Endothelial cell (in vitro differentiated cells): ENCODE measurements at regions not wholly inside any gene's neighbourhood (a gene's known extent, or its start where the extent isn't known, plus 50 kb on each side); places are given as distances from the start of the nearest gene placed in this dataset.

Source experiments
- DNase-seq: peaks from one replicate; pipeline ENCODE4 v3.0.0; 2021; ENCODE audit warnings: low spot score
- H3K27ac Mint-ChIP-seq: one replicate; pipeline ENCODE4 v1.8.0; 2021; ENCODE audit warnings: mixed read lengths, inconsistent platforms; ENCODE audit not compliant: unreplicated experiment
- H3K27me3 Mint-ChIP-seq: one replicate; pipeline ENCODE4 v1.8.0; 2021; ENCODE audit warnings: mild to moderate bottlenecking, moderate library complexity, mixed read lengths, inconsistent platforms; ENCODE audit not compliant: unreplicated experiment
- H3K36me3 Mint-ChIP-seq: one replicate; pipeline ENCODE4 v1.8.0; 2021; ENCODE audit warnings: mild to moderate bottlenecking, low read depth, mixed read lengths, inconsistent platforms; ENCODE audit not compliant: unreplicated experiment
- H3K4me1 Mint-ChIP-seq: one replicate; pipeline ENCODE4 v1.8.0; 2021; ENCODE audit warnings: mild to moderate bottlenecking, mixed read lengths, inconsistent platforms; ENCODE audit not compliant: unreplicated experiment
- H3K4me3 Mint-ChIP-seq: one replicate; pipeline ENCODE4 v1.8.0; 2021; ENCODE audit warnings: mild to moderate bottlenecking, mixed read lengths, inconsistent platforms; ENCODE audit not compliant: unreplicated experiment
- H3K9me3 Mint-ChIP-seq: one replicate; pipeline ENCODE4 v1.8.0; 2021; ENCODE audit warnings: mixed read lengths, inconsistent platforms; ENCODE audit not compliant: unreplicated experiment
- TF ChIP-seq, protein P1 (sequence below): fragments of 200-600 bp; sonication (generic); IDR thresholded peaks from one replicate; pipeline ENCODE4 v1.5.0; 2021; ENCODE audit warnings: antibody characterized with exemption; ENCODE audit not compliant: unreplicated experiment

DNA sequence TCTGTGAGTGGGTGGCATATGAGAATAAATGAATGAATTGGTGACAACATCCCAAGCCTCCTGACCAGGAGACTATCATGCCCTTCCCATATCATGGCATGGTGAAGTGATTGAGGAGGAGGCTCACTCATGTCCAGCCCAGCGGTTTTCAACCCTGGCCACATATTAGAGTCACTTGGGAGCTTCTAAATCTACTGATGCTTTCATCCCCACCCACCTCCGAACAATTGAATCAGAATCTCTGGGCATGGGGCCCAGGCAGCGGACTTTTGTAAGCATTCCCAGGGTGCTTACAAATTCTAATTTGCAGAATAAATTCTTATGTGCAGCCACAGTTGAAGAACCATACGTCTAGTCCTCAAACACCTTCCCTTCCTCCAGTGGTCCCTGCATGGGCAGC, 81.7 kb upstream of the SEC11C start:
- Mint-ChIP-seq H3K9me3 (no peaks in the 10 kb centered on the region), H3K27me3 (peaks cover 4% of the 10 kb centered on the region), H3K4me3 (no peak overlapping the region), H3K4me1 (peaks cover 20% of the 10 kb centered on the region), H3K36me3 (no peaks in the 10 kb centered on the region), H3K27ac (no peak overlapping the region)
- DNase-seq = no peak
- TF ChIP-seq, protein P1, sequence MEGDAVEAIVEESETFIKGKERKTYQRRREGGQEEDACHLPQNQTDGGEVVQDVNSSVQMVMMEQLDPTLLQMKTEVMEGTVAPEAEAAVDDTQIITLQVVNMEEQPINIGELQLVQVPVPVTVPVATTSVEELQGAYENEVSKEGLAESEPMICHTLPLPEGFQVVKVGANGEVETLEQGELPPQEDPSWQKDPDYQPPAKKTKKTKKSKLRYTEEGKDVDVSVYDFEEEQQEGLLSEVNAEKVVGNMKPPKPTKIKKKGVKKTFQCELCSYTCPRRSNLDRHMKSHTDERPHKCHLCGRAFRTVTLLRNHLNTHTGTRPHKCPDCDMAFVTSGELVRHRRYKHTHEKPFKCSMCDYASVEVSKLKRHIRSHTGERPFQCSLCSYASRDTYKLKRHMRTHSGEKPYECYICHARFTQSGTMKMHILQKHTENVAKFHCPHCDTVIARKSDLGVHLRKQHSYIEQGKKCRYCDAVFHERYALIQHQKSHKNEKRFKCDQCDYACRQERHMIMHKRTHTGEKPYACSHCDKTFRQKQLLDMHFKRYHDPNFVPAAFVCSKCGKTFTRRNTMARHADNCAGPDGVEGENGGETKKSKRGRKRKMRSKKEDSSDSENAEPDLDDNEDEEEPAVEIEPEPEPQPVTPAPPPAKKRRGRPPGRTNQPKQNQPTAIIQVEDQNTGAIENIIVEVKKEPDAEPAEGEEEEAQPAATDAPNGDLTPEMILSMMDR = no peak

DNA sequence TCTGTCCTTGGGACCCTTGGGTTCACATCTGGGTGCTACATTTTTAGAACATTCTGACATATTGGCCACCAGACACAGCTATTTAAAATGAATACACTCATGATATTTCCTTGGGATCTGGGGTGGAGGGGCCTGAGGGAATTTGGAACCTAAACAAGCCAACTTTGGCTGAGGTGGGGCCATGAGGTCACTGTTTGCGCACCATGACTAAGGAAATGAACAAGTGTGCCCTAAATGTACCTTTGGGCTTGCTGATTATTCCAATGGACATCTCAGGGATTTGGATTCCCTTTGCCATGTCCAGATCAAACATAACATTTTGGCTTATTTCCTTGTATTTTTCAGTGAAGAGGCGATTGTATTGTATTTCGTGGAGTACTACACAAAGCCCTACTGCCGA, 80.5 kb upstream of the SEC11C start:
- no peak for DNase-seq
- Mint-ChIP-seq H3K27me3 (peaks cover 4% of the 10 kb centered on the region), H3K4me1 (peaks cover 20% of the 10 kb centered on the region), H3K9me3 (no peaks in the 10 kb centered on the region), H3K36me3 (no peaks in the 10 kb centered on the region), H3K27ac (no peak overlapping the region), H3K4me3 (no peak overlapping the region)
- TF ChIP-seq, protein P1 = no peak

DNA sequence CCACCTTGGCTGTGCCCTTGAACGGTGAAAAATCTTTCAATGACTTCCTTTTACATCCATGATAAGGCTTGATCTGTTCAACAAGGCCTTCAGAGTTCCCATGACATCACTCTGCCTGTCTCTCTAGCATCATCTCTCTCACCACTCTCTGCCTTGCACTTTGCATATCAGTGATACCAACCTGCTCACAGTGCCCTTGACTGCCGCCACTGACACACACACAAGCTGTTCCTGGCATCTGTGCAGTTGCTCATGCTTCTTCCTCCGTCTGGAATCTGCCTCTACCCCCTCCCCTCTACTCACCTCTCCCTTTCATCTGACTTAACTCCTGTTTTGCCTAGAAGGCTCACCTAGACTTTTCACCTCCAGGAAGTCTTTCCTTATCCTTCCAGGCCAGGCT, 79.1 kb upstream of the SEC11C start:
- Mint-ChIP-seq H3K27ac (no peak overlapping the region), H3K4me1 (peaks cover 20% of the 10 kb centered on the region), H3K27me3 (peaks cover 4% of the 10 kb centered on the region), H3K36me3 (no peaks in the 10 kb centered on the region), H3K4me3 (no peak overlapping the region), H3K9me3 (no peaks in the 10 kb centered on the region)
- DNase-seq = no peak
- TF ChIP-seq, protein P1 = no peak

DNA sequence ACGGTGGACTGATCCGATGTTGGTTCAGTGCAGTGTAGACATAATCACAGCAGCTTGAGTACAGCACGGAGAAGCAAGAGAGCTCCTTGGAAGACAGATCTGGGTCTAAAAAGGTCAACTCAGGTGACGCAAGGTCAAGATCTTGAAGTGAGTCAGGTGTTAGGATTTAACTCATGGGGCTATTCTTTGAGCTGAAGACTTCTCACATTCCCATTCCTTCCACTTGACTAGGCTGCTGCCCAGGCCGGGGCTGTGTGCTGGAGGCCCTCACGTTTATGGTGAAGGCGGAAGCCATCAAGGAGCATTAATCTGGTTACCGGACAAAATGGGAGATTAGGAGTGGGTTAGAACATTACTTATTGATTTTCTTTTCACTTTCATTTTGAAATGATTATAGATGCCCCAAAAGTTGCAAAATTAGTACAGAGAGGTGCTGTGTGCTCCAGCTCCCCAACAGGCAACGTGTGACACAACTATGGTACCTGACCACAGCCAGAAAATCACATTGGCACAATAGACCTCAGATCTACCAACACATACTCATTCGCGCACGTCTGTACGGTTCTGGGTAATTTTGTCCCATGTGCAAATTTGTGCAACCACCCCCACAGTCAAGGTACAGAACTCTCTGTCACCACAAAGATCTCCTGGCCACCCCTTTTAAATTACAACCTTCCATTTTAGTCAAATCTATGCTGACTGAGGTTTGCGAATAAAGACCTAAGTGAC, 77.6 kb upstream of the SEC11C start:
- no peak overlapping the region for H3K4me3 Mint-ChIP-seq
- no peaks in the 10 kb centered on the region for H3K9me3 Mint-ChIP-seq
- TF ChIP-seq, protein P1 = no peak
- no peak overlapping the region for H3K27ac Mint-ChIP-seq
- H3K27me3 Mint-ChIP-seq = no peaks in the 10 kb centered on the region
- H3K36me3 Mint-ChIP-seq = no peaks in the 10 kb centered on the region
- no peak for DNase-seq
- peaks cover 10% of the 10 kb centered on the region for H3K4me1 Mint-ChIP-seq

DNA sequence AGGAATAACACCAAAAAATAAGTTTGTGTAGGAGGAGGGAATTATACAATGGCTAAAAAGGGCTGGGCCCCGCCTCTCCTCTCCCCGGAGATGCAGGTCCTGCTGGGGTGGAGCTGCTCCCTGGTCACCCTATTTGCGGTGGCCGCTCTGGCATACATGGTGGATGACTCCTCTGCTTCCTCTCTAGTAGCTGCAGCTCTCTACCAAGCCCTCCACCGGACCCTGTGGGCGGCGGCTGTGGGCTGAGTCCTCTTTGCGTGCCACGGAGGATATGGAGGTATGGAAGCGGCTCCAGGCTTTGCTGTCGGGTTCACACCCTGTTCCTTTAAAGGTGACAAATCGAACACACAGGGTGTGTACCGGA, 77.1 kb upstream of the SEC11C start:
- no peak overlapping the region for H3K27ac Mint-ChIP-seq
- TF ChIP-seq, protein P1 = no peak

More for the DNA sequence above, 77.1 kb upstream of the SEC11C start:
- DNase-seq = no peak
- Mint-ChIP-seq H3K9me3 (no peaks in the 10 kb centered on the region), H3K4me1 (peaks cover 9% of the 10 kb centered on the region), H3K36me3 (no peaks in the 10 kb centered on the region), H3K4me3 (no peak overlapping the region), H3K27me3 (no peaks in the 10 kb centered on the region)
